GM18861 (cell line): ENCODE measurements at regions not wholly inside any gene's neighbourhood (a gene's known extent, or its start where the extent isn't known, plus 50 kb on each side); places are given as distances from the start of the nearest gene placed in this dataset.
"Not testable (repeated sequence)": the region's sequence is repeated elsewhere in the genome, so short reads cannot be mapped to it uniquely, and the experiment has no call there.

Experiments used
- ATAC-seq: cut with Tn5 transposase; IDR thresholded peaks from one replicate; pipeline ENCODE4 v1.9.1; 2021; ENCODE audit not compliant: unreplicated experiment

DNA sequence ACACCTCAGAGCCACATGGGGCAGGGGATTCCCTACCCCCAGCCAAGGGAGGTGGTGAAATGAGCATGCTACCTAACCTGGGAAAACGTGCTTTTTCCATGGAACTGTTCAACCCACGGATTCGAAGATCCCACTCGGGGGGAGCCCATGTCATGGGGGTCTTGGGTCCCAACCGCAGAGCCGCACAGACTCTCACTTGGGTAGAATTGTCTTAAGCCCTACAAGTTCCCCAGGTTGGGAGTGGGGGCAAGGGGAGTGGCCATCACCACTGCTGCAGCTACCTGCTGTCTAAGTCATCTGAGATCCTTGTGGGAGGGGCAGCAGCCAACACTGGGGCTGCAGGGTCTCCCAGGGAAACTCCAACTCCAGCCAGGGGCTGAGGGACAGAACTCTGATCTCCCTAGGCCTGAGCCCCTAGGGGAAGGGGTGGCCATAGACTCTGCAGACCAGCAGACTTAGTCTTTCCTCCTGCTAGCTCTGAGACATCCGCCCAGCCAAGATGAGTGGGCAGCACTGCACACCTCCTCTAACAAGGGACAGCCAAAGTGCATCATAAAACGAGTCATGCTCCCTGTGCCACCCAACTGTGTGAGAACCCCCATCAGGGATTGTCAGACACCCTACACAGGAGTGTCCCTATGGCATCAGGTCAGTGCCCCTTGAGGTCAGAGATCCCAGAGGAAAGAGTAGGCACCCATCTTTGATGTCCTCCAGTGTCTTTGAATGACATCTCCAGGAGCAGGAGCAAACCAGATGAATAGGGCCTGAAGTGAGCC, 610.4 kb upstream of the SLITRK6 start:
- no peak for ATAC-seq

GRCh38 chr13:86425170-86425815, 626.1 kb upstream of the SLITRK6 start:
- ATAC-seq = no peak

GRCh38 chr13:86426437-86426836, 627.2 kb upstream of the SLITRK6 start:
- ATAC-seq = no peak

GRCh38 chr13:86429756-86430155, 630.5 kb upstream of the SLITRK6 start:
- no peak for ATAC-seq

DNA sequence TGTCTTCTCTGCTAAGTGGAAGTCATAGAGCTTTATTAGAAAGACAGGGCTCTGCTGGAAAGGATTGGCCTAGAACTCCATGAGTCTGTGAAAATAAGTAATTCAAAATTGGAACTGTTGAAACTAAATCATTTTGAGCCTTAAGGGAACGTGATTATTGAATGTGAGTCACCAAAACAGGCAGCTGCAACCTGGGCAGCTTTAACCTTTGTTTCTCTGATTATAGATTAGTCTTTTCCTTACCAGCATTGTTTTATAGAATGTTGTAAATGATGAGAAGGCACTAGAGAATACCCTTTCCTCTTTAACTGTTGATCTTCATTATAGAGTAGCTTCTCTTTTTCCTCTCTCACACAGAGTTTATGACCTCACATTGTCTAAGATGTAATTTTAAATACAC, 638.8 kb upstream of the SLITRK6 start:
- ATAC-seq = no peak

DNA sequence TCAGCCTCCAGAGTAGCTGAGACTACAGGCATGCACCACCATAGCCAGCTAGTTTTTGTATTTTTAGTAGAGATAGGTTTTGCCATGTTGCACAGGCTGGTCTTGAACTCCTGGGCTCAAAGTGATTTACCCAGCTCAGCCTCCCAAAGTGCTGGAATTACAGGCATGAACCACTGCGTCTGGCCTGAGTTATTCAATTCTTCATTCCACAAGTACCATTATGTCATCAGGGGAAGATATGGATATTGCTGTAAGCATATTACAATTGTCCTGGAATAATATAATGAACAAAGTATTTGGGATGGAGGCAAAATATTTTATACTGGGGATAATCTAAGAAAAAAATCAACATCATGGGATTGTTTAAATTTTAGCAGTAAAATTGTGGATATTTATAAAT, 646.0 kb upstream of the SLITRK6 start:
- no peak for ATAC-seq

DNA sequence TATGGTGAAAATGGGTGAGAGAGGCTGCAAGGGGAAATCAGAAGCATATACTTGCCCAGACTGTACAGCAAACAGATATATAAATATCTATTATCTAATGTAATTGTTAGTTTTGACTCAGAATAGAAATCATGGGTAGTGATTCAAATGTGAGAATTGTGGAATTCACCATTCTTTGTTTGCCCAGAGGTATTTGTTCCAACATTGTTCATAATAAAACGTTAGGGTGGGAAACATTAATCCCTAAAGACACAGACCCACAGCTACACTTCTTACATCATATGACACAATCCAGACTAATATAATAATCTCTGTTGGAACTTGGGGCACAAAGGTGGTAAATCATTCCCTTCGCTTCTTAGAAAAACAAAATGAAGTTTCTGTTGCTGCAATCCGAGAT, 646.5 kb upstream of the SLITRK6 start:
- no peak for ATAC-seq

GRCh38 chr13:86446311-86446710, 647.1 kb upstream of the SLITRK6 start:
- no peak for ATAC-seq

- no peak for ATAC-seq
Observed at GRCh38 chr13:86447479-86447878, 648.3 kb upstream of the SLITRK6 start.

DNA sequence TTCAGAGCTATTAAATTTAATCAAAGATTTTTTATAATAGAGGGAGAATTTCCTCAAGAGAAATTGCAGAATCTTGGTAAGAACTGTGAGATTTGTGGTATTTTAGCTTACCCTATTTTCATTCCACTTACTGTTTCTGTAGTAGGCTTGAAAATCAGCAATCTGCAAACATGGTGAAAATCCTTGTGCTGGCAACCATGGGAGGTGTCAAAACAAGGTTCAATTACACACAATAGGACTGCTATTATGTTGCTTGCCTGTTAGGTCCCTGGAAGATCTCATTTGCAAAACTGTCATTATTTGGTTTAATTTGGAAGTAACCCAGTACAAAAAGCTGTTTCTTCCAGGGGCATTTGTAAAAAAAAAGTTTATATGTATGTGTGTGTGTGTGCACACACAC, 662.8 kb upstream of the SLITRK6 start:
- no peak for ATAC-seq

- ATAC-seq = no peak
Observed at GRCh38 chr13:86464193-86464592, 665.0 kb upstream of the SLITRK6 start.

DNA sequence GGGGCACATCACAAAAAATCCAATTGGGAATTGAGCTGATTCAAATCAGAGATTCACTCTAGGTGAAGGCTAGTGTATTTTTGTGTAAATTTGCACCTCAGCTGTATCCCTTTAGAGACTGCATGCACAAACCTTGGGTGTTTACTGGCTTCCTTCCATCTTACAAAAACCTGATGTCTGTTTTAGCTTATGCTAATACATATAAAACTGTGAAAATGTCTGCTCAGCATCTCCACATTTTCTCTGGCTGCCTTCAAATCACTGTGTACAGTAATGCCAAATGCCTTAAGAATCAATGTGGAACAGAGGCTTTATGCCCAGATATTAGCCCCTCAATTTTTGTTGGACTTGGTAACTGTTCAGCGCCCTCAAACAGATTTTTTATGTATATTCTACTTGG, 675.8 kb upstream of the SLITRK6 start:
- ATAC-seq = no peak

DNA sequence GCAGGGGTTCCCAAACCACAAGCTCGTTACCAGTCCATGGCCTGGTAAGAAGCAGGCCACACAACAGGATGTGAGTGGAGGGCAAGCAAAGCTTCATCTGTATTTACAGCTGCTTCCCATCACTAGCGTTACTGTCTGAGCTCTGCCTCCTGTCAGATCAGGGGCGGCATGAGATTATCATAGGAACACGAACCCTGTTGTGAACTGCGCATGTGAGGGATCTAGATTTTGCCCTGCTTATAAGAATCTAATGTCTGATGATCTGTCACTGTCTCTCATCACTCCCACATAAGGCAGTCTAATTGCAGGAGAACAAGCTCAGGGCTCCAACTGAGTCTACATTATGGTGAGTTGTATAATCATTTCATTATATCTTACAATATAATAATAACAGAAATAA, 677.4 kb upstream of the SLITRK6 start:
- ATAC-seq = no peak

GRCh38 chr13:86486582-86486981, 687.4 kb upstream of the SLITRK6 start:
- ATAC-seq = no peak

GRCh38 chr13:86491121-86491520, 691.9 kb upstream of the SLITRK6 start:
- ATAC-seq = no peak

- ATAC-seq = not testable (repeated sequence)
Observed at GRCh38 chr13:86501931-86502330, 702.7 kb upstream of the SLITRK6 start.

GRCh38 chr13:86510792-86511191, 711.6 kb upstream of the SLITRK6 start:
- ATAC-seq = no peak

DNA sequence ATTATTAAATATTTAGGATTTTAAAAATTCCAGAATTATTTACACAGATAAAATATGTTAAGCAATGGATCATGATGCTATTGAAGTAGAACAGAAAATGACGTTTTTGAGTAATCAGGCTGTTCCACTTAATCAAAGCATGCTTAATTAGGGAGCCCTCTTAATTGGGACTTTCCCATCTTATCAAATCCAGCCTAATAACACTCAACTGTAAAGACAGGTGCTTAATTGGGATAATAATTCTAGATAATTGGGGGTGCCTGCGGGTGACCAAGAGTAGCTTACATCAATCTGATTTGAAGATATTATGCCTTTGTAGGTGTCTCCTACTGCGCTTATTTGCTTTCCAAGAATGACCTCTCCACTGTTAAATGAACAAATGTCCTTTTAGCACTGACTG, 742.2 kb upstream of the SLITRK6 start:
- no peak for ATAC-seq

DNA sequence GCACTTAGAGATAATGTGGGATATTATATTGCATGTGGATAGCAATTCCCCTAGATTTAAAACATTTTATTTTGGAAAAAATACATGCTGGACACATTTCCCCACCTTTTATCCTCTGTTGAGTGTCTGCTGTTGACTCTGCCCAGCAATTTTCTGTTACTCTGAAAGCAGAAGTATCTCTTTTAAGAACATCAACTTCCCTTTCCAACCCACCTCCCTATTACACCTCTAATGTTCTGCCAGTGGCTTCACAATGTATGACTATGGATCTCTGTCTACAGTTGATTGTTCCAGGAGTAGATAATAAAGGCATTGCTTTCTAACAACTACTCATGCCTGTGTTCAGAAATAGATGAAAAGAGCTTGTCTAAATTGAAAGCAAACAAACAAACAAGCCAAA, 754.8 kb upstream of the SLITRK6 start:
- no peak for ATAC-seq

DNA sequence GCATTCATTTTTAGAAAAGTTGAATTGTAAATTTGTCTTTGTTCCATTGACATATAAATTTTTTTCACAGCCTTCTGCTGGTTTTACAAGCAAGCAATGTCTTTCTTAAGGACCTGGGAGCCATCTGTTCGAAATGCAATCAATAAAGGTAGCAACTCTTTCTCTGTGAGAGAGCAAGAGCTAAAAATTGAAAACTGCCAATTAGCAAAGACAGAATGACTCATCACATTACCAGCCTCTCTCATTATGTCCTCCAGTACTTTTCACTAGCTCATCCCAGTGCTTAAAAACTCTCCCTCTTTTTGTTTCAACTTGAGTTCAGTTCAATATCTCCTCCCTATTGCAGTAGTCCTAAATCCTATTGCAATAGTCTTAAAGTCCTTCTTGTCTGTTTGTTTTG, 760.7 kb upstream of the SLITRK6 start:
- ATAC-seq = no peak

- ATAC-seq = no peak
Observed at GRCh38 chr13:86562866-86563265, 763.6 kb upstream of the SLITRK6 start.

DNA sequence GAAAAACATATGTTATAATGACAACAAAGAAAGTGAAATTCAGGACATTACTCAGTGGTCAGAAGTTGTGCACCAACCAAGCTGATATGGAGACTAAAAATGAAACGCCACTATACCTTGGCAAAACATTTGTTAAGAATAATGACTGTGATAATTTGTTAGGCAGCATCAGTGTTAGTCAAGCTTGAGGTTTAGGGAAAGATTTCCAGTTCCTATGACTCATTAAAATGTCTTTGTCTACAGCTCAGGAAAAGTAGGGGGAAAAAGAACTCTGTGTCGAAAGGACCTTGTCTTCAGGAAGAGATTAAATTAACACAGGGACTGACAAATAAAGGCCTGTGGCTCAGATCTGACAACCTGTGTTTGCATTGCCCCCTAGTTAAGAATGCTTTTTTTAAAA, 764.1 kb upstream of the SLITRK6 start:
- ATAC-seq = no peak

DNA sequence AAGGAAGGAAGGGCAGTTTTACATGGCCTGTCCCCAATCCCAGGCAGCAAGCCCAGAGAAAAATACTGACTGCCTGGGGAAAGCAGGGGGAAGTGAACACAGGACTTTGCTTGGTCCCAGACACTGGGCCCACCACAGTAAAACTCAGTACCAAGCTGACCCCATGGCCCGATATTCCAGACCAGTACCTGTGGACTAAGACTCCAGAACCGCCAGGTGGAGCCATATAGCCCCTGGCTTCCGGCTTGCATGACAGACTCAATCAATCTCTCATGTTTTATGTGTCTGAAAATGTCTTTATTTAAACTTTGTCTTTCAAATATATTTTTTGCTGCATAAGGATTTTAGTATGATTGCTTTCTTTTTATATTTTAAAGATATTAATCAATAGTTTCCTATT, 767.9 kb upstream of the SLITRK6 start:
- no peak for ATAC-seq
